ENCODE measurements at regions not wholly inside any gene's neighbourhood (a gene's known extent, or its start where the extent isn't known, plus 50 kb on each side); places are given as distances from the start of the nearest gene placed in this dataset.

DNA sequence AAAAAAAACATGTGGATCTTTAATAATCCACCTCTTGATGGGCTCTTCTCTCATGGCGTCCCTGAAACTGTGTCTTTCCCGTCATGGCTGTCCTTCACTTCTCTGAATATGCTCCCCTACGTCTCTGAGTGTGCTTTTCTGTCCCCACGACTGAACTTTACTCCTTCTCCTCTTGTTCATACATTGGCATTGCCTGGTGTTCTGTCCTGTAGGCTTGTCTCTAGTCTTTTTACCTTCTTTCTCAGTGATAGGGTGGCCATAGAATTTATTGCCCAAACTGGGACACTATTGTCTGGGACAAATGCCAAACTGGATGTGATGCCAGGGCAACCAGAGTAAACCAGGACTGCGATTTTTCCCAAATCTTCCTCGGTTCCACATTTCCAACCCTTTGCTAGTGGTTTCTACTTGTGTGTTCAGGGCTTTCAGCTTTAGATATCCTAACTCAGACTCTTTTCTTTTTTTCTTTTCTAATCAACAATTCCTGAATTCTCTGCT, 202.2 kb downstream of the ATP23 start:
- TF ChIP-seq SIN3A (IDR thresholded peaks at IDR 0.05; ENCODE audit: borderline replicate concordance, low read depth, low read length) (no peak), NRF1 (IDR thresholded peaks at IDR 0.05; ENCODE audit: low read depth, low read length) (no peak), POLR2AphosphoS5 (IDR thresholded peaks at IDR 0.05; ENCODE audit: low read depth, low read length) (no peak), CHD2 (IDR thresholded peaks at IDR 0.05; ENCODE audit: low read length, partially characterized antibody) (no peak)
- TF ChIP-seq, protein P1, sequence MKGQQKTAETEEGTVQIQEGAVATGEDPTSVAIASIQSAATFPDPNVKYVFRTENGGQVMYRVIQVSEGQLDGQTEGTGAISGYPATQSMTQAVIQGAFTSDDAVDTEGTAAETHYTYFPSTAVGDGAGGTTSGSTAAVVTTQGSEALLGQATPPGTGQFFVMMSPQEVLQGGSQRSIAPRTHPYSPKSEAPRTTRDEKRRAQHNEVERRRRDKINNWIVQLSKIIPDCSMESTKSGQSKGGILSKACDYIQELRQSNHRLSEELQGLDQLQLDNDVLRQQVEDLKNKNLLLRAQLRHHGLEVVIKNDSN (IDR thresholded peaks at IDR 0.05; ENCODE audit: borderline replicate concordance, low read depth): no peak
- TF ChIP-seq, protein P2, sequence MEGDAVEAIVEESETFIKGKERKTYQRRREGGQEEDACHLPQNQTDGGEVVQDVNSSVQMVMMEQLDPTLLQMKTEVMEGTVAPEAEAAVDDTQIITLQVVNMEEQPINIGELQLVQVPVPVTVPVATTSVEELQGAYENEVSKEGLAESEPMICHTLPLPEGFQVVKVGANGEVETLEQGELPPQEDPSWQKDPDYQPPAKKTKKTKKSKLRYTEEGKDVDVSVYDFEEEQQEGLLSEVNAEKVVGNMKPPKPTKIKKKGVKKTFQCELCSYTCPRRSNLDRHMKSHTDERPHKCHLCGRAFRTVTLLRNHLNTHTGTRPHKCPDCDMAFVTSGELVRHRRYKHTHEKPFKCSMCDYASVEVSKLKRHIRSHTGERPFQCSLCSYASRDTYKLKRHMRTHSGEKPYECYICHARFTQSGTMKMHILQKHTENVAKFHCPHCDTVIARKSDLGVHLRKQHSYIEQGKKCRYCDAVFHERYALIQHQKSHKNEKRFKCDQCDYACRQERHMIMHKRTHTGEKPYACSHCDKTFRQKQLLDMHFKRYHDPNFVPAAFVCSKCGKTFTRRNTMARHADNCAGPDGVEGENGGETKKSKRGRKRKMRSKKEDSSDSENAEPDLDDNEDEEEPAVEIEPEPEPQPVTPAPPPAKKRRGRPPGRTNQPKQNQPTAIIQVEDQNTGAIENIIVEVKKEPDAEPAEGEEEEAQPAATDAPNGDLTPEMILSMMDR (IDR thresholded peaks at IDR 0.05): no peak
